ENCODE measurements at regions not wholly inside any gene's neighbourhood (a gene's known extent, or its start where the extent isn't known, plus 50 kb on each side); places are given as distances from the start of the nearest gene placed in this dataset.

DNA sequence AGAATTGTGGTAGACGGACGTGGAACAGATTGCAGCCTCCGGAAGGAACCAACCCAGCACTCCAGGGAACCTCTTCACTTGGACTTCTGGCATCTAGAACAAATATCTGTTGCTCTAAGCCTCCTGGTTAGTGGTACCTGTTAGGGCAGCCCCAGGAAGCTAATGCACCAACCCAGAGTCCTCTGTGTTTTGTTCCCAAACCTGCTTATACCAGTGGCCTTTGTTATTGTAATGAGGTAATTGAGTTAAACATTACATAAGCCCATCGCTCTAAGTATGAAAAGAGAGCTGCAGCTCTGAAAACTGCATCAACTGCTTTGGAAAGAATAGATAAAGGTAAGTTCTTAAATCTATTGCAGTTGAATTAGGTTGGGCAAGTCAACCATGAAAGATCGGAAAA lies 516.7 kb downstream of the NPHP4 start:
- POLR2A ChIA-PET: no interaction called here
- H3K27ac Mint-ChIP-seq: no peak overlapping the region
- CTCF ChIA-PET: no interaction called here

DNA sequence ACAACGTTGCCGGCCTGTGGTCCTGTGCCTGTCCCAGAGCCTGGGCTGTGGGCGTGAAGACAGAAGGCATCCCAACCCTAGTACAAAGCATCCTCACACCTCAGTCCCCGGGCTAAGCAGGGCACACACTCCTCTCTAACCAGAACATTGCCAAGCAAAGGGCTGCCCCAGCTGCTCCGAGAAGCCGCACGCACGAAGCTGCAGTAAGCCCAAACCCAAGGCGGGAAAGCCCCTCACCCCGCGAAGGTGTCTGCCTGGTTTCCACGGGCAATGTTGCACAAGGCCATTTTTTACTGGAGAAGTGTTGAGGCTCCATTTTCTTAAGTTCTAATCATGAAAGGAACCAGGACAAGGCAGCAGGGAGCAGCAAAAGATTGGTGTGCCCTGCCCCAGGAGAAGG lies 519.0 kb downstream of the NPHP4 start:
- Mint-ChIP-seq H3K36me3 (no peaks in the 10 kb centered on the region), H3K27me3 (no peaks in the 10 kb centered on the region), H3K4me1 (ENCODE audit: low read depth) (no peaks in the 10 kb centered on the region), H3K9me3 (no peaks in the 10 kb centered on the region), H3K27ac (no peak overlapping the region), H3K4me3 (no peak overlapping the region)
- no peak for DNase-seq
- ChIA-PET POLR2A (no interaction called here), CTCF (interaction anchor here (0.7 kb wide), 1 partner anchor 59 kb away, joined by 3 read pairs; no protein-coding TSS in a partner anchor)
- intact Hi-C loops (cut with micrococcal nuclease): no loop called here

More for the DNA sequence above, 516.7 kb downstream of the NPHP4 start:
- H3K36me3 Mint-ChIP-seq: no peaks in the 10 kb centered on the region
- no peak overlapping the region for H3K4me3 Mint-ChIP-seq
- no peaks in the 10 kb centered on the region for H3K4me1 Mint-ChIP-seq (ENCODE audit: low read depth)
- H3K9me3 Mint-ChIP-seq: no peaks in the 10 kb centered on the region
- H3K27me3 Mint-ChIP-seq: no peaks in the 10 kb centered on the region
- intact Hi-C loops (cut with micrococcal nuclease): no loop called here
- DNase-seq: no peak

DNA sequence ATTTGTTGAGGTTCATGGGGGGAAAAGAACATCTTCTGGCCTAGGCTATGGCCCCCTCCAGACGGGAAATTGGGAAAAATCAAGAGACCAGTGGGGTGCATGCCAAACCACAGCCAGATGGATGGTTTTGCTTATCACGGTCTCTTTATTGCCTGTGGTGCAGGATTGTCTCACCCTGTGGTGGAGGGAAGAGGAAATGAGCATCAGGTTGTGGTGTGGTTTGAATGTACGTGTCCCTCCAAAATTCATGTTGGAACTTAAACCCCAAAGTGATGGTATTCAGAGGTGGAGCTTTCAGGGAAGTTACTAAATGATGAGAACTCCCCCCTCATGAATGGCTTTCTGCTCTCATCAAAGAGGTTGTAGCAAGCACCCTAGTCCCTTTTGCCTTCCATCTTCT lies 525.7 kb downstream of the NPHP4 start:
- H3K27me3 Mint-ChIP-seq: peaks cover 3% of the 10 kb centered on the region
- H3K4me3 Mint-ChIP-seq: no peak overlapping the region
- ChIA-PET CTCF (no interaction called here), POLR2A (no interaction called here)
- H3K4me1 Mint-ChIP-seq (ENCODE audit: low read depth): peaks cover 11% of the 10 kb centered on the region
- intact Hi-C loops (cut with micrococcal nuclease): no loop called here
- no peak for DNase-seq
- peaks cover 11% of the 10 kb centered on the region for H3K9me3 Mint-ChIP-seq
- H3K36me3 Mint-ChIP-seq: no peaks in the 10 kb centered on the region
- H3K27ac Mint-ChIP-seq: no peak overlapping the region

DNA sequence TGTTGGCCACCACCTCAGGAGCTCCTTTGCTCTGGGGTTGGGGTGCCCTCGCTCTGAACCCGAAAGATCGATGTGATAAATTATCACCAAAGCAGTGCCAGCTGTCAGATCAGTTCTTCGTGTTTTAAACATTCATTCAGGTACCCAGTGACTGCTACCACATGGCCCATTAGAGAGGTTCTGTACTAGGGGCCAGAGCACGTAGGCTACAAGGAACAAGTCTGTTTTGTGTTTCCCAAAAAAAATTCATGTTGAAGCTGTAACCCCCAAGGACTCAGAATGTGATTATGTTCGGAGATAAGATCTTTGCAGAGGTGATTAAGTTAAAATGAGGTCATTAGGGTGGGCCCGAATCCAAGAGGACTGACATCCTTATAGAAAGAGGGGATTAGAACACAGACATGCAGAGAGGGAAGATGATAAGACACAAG lies 526.9 kb downstream of the NPHP4 start:
- ChIA-PET CTCF (no interaction called here), POLR2A (no interaction called here)
- H3K9me3 Mint-ChIP-seq: peaks cover 14% of the 10 kb centered on the region

DNA sequence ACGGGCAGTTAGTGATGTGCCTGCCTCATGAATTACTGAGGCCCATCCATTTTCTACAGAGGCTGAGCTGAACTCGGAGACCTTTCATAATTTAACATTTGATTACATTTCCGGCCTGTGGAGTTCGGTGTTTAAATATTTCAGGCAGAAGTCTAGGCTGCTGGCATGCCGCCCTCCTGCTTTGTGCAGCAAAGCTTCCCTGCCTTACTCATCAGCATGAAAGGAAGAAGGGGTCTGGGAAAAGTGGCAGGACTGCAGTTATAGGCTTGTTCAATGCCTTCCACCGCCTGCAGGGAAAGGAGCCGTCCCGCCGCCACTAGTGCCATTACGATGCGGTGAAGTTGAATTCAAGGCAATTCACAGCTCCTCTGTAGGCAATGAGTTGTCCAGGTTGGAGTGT lies 527.9 kb downstream of the NPHP4 start:
- Mint-ChIP-seq H3K27ac (no peak overlapping the region), H3K4me1 (ENCODE audit: low read depth) (peaks cover 11% of the 10 kb centered on the region), H3K9me3 (peaks cover 14% of the 10 kb centered on the region), H3K27me3 (peaks cover 3% of the 10 kb centered on the region), H3K4me3 (no peak overlapping the region), H3K36me3 (no peaks in the 10 kb centered on the region)
- POLR2A ChIA-PET: no interaction called here
- intact Hi-C loops (cut with micrococcal nuclease): no loop called here
- CTCF ChIA-PET: no interaction called here
- DNase-seq: no peak

More for the DNA sequence above, 526.9 kb downstream of the NPHP4 start:
- peaks cover 11% of the 10 kb centered on the region for H3K4me1 Mint-ChIP-seq (ENCODE audit: low read depth)
- H3K27ac Mint-ChIP-seq: no peak overlapping the region
- H3K4me3 Mint-ChIP-seq: no peak overlapping the region
- H3K27me3 Mint-ChIP-seq: peaks cover 3% of the 10 kb centered on the region
- intact Hi-C loops (cut with micrococcal nuclease): no loop called here
- no peaks in the 10 kb centered on the region for H3K36me3 Mint-ChIP-seq
- no peak for DNase-seq

DNA sequence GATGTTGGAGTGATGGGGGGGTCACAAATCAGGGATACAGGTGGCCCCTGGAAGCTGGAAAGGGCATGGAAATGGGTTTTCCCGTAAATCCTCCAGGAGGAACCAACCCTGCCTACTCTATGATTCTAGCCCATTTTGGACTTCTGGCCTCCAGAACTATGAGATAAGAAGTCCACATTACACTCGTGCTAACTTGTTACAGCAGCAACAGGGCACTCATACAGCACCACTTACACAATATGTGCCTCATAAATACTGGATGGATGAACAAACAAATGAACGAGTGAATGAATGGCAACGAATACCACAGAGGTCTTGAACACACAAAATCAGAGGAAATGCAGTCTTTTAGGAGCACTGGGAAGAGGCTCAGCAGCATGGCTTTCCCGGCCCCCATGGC lies 531.3 kb downstream of the NPHP4 start:
- Mint-ChIP-seq H3K27ac (no peak overlapping the region), H3K36me3 (no peaks in the 10 kb centered on the region), H3K4me1 (ENCODE audit: low read depth) (no peaks in the 10 kb centered on the region), H3K4me3 (no peak overlapping the region), H3K27me3 (no peaks in the 10 kb centered on the region), H3K9me3 (peaks cover 10% of the 10 kb centered on the region)
- POLR2A ChIA-PET: no interaction called here
- CTCF ChIA-PET: no interaction called here
- intact Hi-C loops (cut with micrococcal nuclease): no loop called here
- no peak for DNase-seq

DNA sequence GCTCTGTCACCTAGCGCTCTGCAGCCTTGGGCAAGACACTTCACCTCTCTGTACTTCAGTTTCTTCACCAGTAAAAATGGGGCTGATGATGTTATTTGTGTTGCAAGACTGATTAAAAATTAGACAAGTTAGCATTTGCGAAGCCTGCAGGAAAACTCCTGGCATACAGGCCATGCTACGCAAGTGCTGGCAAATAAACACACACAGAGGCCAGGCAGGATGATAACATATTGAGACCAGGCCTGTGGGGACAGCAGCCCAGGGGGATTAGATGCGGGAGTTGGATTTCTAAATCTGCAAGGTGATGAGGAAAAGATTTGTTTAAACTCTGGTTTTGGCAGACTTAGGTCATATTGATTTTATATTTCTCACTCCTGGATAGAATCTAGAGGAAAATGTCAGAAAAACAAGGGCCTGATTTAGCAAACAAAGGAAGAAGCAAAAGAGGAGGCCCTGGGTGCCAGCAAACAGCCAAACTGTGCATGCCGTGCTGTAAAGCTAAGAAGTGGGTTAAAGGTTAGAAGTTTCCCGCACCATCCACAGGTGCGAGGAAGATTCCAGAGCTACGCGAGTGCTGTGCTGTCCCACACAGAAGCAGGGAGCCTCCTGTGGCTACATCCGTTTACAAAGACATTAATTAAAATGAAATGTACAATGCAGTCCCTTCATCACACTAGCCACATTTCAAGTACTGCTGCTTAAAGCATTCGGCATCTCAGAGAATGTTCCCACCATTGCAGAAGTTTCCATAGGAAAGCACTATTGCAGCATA lies 532.2 kb downstream of the NPHP4 start:
- Mint-ChIP-seq H3K4me1 (ENCODE audit: low read depth) (no peaks in the 10 kb centered on the region), H3K4me3 (no peak overlapping the region), H3K27me3 (no peaks in the 10 kb centered on the region), H3K9me3 (peaks cover 10% of the 10 kb centered on the region), H3K36me3 (no peaks in the 10 kb centered on the region), H3K27ac (no peak overlapping the region)
- DNase-seq: no peak
- ChIA-PET CTCF (no interaction called here), POLR2A (no interaction called here)
- intact Hi-C loops (cut with micrococcal nuclease): no loop called here

DNA sequence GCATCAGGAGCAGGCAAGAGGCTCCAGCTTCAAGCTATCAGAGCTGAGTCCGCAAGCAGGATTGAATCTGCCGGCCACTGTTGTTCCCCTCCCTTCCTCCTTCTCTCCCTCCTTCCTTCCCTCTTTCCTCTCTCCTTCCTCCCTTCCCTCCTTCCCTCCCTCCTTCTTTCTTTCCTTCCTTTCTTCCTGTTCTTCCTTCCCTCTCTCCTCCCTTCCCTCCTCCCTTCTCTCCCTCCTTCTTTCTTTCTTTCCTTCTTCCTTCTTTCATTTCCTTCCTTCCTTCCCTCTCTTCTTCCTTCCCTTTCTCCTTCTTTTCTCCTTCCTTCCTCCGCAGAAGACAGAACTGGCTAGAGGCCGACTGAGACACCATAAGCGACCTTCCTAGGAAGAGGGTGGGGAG lies 534.0 kb downstream of the NPHP4 start:
- ChIA-PET CTCF (no interaction called here), POLR2A (no interaction called here)
- intact Hi-C loops (cut with micrococcal nuclease): no loop called here
- no peak overlapping the region for H3K27ac Mint-ChIP-seq
- DNase-seq: no peak
- H3K4me1 Mint-ChIP-seq (ENCODE audit: low read depth): no peaks in the 10 kb centered on the region
- no peaks in the 10 kb centered on the region for H3K27me3 Mint-ChIP-seq
- no peak overlapping the region for H3K4me3 Mint-ChIP-seq
- H3K9me3 Mint-ChIP-seq: peaks cover 10% of the 10 kb centered on the region
- H3K36me3 Mint-ChIP-seq: no peaks in the 10 kb centered on the region

DNA sequence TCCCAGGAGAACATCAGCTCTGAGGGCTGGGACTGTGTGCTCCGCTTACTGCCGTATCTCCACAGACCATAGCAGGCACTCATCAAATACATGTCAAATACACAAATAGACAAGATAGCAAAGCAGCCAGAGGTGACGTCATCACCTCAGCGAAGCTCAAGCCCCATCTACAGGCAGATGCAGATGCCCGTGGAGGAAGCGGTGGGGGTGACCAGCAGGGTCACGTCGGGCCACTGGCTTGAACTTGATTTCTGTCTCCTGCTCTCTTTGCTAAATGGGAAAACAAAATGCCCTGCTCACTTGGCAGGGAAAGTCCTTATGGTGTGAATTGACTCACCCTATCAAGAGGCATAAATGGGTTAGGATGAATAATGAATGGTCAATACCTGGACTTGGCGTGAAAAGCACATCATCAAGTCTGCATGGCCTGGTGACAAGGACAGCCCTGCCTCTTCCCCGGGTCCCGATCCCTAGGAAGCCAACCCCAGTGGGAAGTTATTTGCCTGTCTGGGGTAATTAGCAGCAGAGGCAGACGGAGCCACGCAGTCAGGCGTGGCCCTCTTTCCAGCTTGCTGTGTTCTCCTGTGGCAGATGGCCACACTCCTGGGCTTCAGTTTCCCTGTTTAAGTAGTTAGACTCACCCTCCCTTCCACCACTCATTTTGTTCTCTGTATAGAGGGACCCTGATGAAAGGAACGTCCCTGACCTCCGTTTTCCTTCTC lies 536.0 kb downstream of the NPHP4 start:
- DNase-seq: no peak
- Mint-ChIP-seq H3K27me3 (no peaks in the 10 kb centered on the region), H3K4me3 (no peak overlapping the region), H3K9me3 (peaks cover 3% of the 10 kb centered on the region), H3K36me3 (no peaks in the 10 kb centered on the region), H3K27ac (no peak overlapping the region), H3K4me1 (ENCODE audit: low read depth) (no peaks in the 10 kb centered on the region)
- CTCF ChIA-PET: no interaction called here
- intact Hi-C loops (cut with micrococcal nuclease): no loop called here
- POLR2A ChIA-PET: no interaction called here

DNA sequence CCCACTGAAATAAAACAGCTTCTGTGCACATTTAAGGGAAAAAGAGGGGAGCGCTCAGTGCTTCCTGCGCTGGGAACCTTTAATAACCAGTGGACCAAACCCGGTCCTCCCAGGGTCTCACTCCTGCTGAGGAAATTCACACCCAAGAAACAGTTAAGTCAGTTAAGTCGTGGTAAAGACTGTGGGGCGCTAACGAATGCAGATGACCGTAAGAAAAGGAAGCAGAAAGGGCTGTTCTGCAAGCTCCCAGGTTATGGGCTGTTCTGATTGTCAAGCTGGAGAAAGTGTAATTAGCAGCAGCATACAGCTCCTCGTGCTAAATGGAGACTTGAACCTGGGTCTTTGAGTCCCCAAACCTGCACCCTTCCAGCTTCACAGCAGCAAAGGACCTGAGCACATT lies 536.6 kb downstream of the NPHP4 start:
- intact Hi-C loops (cut with micrococcal nuclease): no loop called here
- no peaks in the 10 kb centered on the region for H3K9me3 Mint-ChIP-seq

DNA sequence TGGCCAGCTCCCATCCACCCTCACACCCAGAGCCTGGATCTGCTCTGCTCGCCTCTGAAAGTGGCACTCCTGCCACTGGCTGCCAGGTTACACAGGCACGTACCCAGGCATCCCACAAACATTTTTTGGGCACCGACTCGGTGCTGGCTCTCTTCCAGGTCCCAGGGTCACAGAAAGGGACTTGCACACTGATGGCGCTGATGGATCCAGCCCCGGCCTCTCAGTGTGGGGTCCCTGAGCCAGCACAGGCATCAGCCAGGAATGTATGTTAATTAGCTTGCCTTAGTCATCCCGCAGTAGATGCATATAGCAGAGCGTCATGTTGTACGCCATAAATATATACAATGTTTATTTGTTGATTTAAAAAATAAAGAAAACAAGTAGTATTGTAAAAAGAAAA lies 537.2 kb downstream of the NPHP4 start:
- no peaks in the 10 kb centered on the region for H3K27me3 Mint-ChIP-seq
- H3K4me3 Mint-ChIP-seq: no peak overlapping the region
- H3K9me3 Mint-ChIP-seq: no peaks in the 10 kb centered on the region
- intact Hi-C loops (cut with micrococcal nuclease): no loop called here
- CTCF ChIA-PET: no interaction called here
- POLR2A ChIA-PET: no interaction called here
- no peak overlapping the region for H3K27ac Mint-ChIP-seq
- no peak for DNase-seq
- H3K36me3 Mint-ChIP-seq: no peaks in the 10 kb centered on the region
- H3K4me1 Mint-ChIP-seq (ENCODE audit: low read depth): no peaks in the 10 kb centered on the region

More for the DNA sequence above, 536.6 kb downstream of the NPHP4 start:
- no peaks in the 10 kb centered on the region for H3K27me3 Mint-ChIP-seq
- CTCF ChIA-PET: no interaction called here
- H3K36me3 Mint-ChIP-seq: no peaks in the 10 kb centered on the region
- POLR2A ChIA-PET: no interaction called here
- no peak for DNase-seq
- H3K4me1 Mint-ChIP-seq (ENCODE audit: low read depth): no peaks in the 10 kb centered on the region
- H3K27ac Mint-ChIP-seq: no peak overlapping the region
- H3K4me3 Mint-ChIP-seq: no peak overlapping the region

DNA sequence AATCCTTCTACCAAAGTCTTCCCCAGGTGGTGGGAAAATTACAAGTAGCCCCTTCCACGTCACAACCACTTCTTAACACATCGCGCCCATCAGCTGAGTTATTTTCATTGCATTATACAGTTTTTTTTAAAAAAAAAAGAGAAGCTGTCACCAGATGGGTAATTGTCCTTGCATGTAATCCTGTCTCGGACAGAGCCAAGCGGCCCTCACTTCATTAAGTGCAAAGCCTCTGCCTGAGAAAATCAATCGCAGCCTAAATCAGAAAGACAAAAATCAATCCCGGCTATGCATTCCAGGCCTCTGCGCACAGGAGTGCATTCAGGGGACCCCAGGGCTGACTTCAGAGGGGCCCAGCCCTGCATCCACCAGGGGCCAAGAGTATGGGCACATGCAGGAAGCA lies 538.9 kb downstream of the NPHP4 start:
- ChIA-PET POLR2A (interaction anchor here (0.6 kb wide), 1 partner anchor 478 kb away, joined by 3 read pairs; no protein-coding TSS in a partner anchor), CTCF (no interaction called here)
- Mint-ChIP-seq H3K4me3 (no peak overlapping the region), H3K9me3 (no peaks in the 10 kb centered on the region), H3K4me1 (ENCODE audit: low read depth) (no peaks in the 10 kb centered on the region), H3K27me3 (no peaks in the 10 kb centered on the region), H3K36me3 (no peaks in the 10 kb centered on the region), H3K27ac (no peak overlapping the region)
- intact Hi-C loops (cut with micrococcal nuclease): no loop called here
- no peak for DNase-seq

DNA sequence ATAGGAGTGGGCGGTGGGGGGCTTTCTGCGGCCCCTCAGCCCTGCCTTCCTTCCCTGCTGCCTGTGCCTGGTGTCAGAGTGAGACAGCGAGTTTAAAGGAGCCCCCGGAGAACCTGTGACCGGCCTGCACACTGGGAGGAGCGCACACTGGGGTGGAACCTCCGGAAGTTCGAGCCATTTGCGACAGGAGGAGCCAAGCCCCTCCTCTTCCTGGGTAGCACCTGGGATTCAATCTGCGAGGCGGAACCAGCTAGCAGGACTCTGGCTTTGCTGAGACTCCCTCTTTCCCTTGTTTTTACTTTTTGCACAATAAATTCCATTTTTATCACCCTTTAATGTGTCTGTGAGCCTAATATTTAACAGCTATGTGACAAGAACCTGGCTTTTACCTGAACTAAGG lies 540.6 kb downstream of the NPHP4 start:
- CTCF ChIA-PET: no interaction called here
- Mint-ChIP-seq H3K27me3 (no peaks in the 10 kb centered on the region), H3K4me1 (ENCODE audit: low read depth) (no peaks in the 10 kb centered on the region), H3K36me3 (no peaks in the 10 kb centered on the region), H3K4me3 (no peak overlapping the region), H3K9me3 (no peaks in the 10 kb centered on the region), H3K27ac (no peak overlapping the region)
- intact Hi-C loops (cut with micrococcal nuclease): no loop called here
- DNase-seq: no peak
- POLR2A ChIA-PET: no interaction called here
